ENCODE measurements at regions not wholly inside any gene's neighbourhood (a gene's known extent, or its start where the extent isn't known, plus 50 kb on each side); places are given as distances from the start of the nearest gene placed in this dataset.

GRCh38 chr9:134258828-134259546 lies 67.3 kb upstream of the RXRA start:
- WGBS (ENCODE audit: insufficient coverage, low coverage, missing lambda C conversion rate) = 0% methylated on average over 6 of the region's 11 CpGs
- Histone ChIP-seq H2AFZ (ENCODE audit: low read depth, low read length) (no peak overlapping the region), H3K36me3 (ENCODE audit: control insufficient read depth, insufficient read depth, low read length) (no peaks in the 10 kb centered on the region), H3K27me3 (ENCODE audit: control insufficient read depth in 2 of 2, insufficient read depth in 2 of 2, low read length in 2 of 2) (peaks cover 16 to 62% of the 10 kb centered on the region in 2 experiments; a peak in 4 of 5 replicates), H3K27ac (ENCODE audit: extremely low read depth, low read depth, low read length) (no peak overlapping the region), H3K79me2 (ENCODE audit: control insufficient read depth, insufficient read depth, low read length) (no peaks in the 10 kb centered on the region), H3K4me1 (replicated peaks in 1 of 2; ENCODE audit: control insufficient read depth in 2 of 2, insufficient read depth in 2 of 2, low read length in 2 of 2) (peaks cover 0 to 4% of the 10 kb centered on the region in 2 experiments; a peak in 1 of 5 replicates), H3K4me3 (no peak overlapping the region), H3K9me3 (replicated peaks; ENCODE audit: control insufficient read depth, insufficient read depth, low read depth, low read length) (no peaks in the 10 kb centered on the region), H3K9ac (ENCODE audit: insufficient read depth in 1 of 2, low read depth in 2 of 2, low read length in 2 of 2) (no peak overlapping the region), H3K4me2 (ENCODE audit: insufficient read depth, low read length) (no peak overlapping the region), H4K20me1 (replicated peaks; ENCODE audit: control insufficient read depth, insufficient read depth, low read length) (0 out of 2 replicates have a peak, but pooled peaks cover 7% of the 10 kb centered on the region), H3K9me1 (ENCODE audit: control insufficient read depth, insufficient read depth, low read length) (no peaks in the 10 kb centered on the region)
- TF ChIP-seq ZNF239 (CRISPR knock-in tag; IDR thresholded peaks at IDR 0.05) = no peak
- TF ChIP-seq ZNF512 (tag; IDR thresholded peaks at IDR 0.05) = no peak
- TF ChIP-seq TSC22D4 (tag; IDR thresholded peaks at IDR 0.05) = no peak
- TF ChIP-seq KDM4B (IDR thresholded peaks at IDR 0.05; ENCODE audit: borderline replicate concordance in 2 of 2, low read depth in 1 of 2) = no peak
- TF ChIP-seq GABPB1 (CRISPR knock-in tag; IDR thresholded peaks at IDR 0.05) = no peak
- TF ChIP-seq HINFP (tag; conservative IDR thresholded peaks at IDR 0.05; ENCODE audit: low read depth) = no peak
- no peak for TF ChIP-seq MCM3 (IDR thresholded peaks at IDR 0.05)
- no peak for TF ChIP-seq LARP7 (IDR thresholded peaks at IDR 0.05)
- TF ChIP-seq RBM17 (IDR thresholded peaks at IDR 0.05; ENCODE audit: borderline replicate concordance, low read depth, low read length) = no peak
- TF ChIP-seq CHD2 (IDR thresholded peaks at IDR 0.05; ENCODE audit: low read depth, low read length) = no peak
- TF ChIP-seq ZBTB1 (CRISPR knock-in tag; IDR thresholded peaks at IDR 0.05; ENCODE audit: borderline replicate concordance, low read depth) = no peak
- TF ChIP-seq ZKSCAN3 (CRISPR knock-in tag; IDR thresholded peaks at IDR 0.05) = no peak
- TF ChIP-seq FOS (IDR thresholded peaks at IDR 0.05; ENCODE audit: extremely low read depth, insufficient read length) = no peak
- no peak for TF ChIP-seq ZNF408 (CRISPR knock-in tag; IDR thresholded peaks at IDR 0.05; ENCODE audit: low read depth)
- TF ChIP-seq POLR2G (IDR thresholded peaks at IDR 0.05; ENCODE audit: low read depth, low read length) = no peak
- no peak for TF ChIP-seq ZBTB8A (IDR thresholded peaks at IDR 0.05; ENCODE audit: partially characterized antibody)
- no peak for TF ChIP-seq NR2C1 (IDR thresholded peaks at IDR 0.05)
- TF ChIP-seq NR2C1 (tag; IDR thresholded peaks at IDR 0.05) = no peak
- TF ChIP-seq ZBTB9 (CRISPR knock-in tag; IDR thresholded peaks at IDR 0.05) = no peak
- no peak for ATAC-seq
- ChIA-PET POLR2A (no interaction called here), CTCF (ENCODE audit: low intra/inter-chr PET ratio) (no interaction called here)
- no peak for DNase-seq (ENCODE audit: extremely low read depth in 1 of 4, low spot score in 3 of 4)
- in situ Hi-C loops (cut with MboI) = no loop called here
- no peak for FAIRE-seq
- BruUV-seq (replicated peaks) = no TSS peak
- intact Hi-C loops (cut with micrococcal nuclease) = no loop called here
